CD8-positive, alpha-beta memory T cell (primary cell): ENCODE measurements at regions not wholly inside any gene's neighbourhood (a gene's known extent, or its start where the extent isn't known, plus 50 kb on each side); places are given as distances from the start of the nearest gene placed in this dataset.

Experiments
- CTCF ChIA-PET: fragments of 350-600 bp; sonication (Branson Sonifier 250); formaldehyde crosslinking; loops from one replicate; lab custom pipeline; 2021; ENCODE audit warnings: antibody characterized with exemption; lab: Charles Lee
- POLR2A ChIA-PET: fragments of 350-600 bp; sonication (Branson Sonifier 250); formaldehyde crosslinking; loops from one replicate; lab custom pipeline; 2021; ENCODE audit warnings: antibody characterized with exemption; lab: Charles Lee
- DNase-seq, 5 donors: peaks; one replicate each; pipeline versions ENCODE4 v3.0.0 to v3.0.0-alpha.2; 2020 to 2022; ENCODE audit warnings: mixed read lengths in 1 of 5
- H3K27ac ChIP-seq: one replicate; pipeline ENCODE4 v1.7.0; 2013; ENCODE audit warnings: low read depth, mild to moderate bottlenecking, low read length, moderate library complexity
- H3K27me3 ChIP-seq: 2 replicates; pipeline ENCODE4 v1.7.0; 2013; ENCODE audit warnings: low read length, mild to moderate bottlenecking; ENCODE audit not compliant: insufficient read depth, poor library complexity, severe bottlenecking
- H3K36me3 ChIP-seq: 2 replicates; pipeline ENCODE4 v1.7.0; 2013; ENCODE audit warnings: mild to moderate bottlenecking, low read length, moderate library complexity; ENCODE audit not compliant: insufficient read depth
- H3K4me1 ChIP-seq: 2 replicates; pipeline ENCODE4 v1.7.0; 2013; ENCODE audit warnings: mild to moderate bottlenecking, low read length, moderate library complexity; ENCODE audit not compliant: insufficient read depth
- H3K4me3 ChIP-seq: 2 replicates; pipeline ENCODE4 v1.7.0; 2013; ENCODE audit warnings: mild to moderate bottlenecking, low read length
- H3K9me3 ChIP-seq: 2 replicates; pipeline ENCODE4 v1.7.0; 2013; ENCODE audit warnings: mild to moderate bottlenecking, low read length
- H3K27ac Mint-ChIP-seq, 8 donors: one replicate each; pipeline ENCODE4 v1.8.0; 2020 to 2021; ENCODE audit warnings: mixed read lengths in 8 of 8, mild to moderate bottlenecking in 6 of 8, inconsistent platforms in 3 of 8, moderate library complexity in 3 of 8
- H3K27me3 Mint-ChIP-seq, 2 donors: one replicate each; pipeline ENCODE4 v1.8.0; 2020 to 2021; ENCODE audit warnings: mixed read lengths in 2 of 2, mild to moderate bottlenecking in 1 of 2, moderate library complexity in 1 of 2
- H3K36me3 Mint-ChIP-seq, 3 donors: one replicate each; pipeline ENCODE4 v1.8.0; 2020 to 2021; ENCODE audit warnings: mixed read lengths in 3 of 3, inconsistent platforms in 1 of 3, mild to moderate bottlenecking in 1 of 3
- H3K4me1 Mint-ChIP-seq, 3 donors: one replicate each; pipeline ENCODE4 v1.8.0; 2020 to 2021; ENCODE audit warnings: mixed read lengths in 3 of 3, inconsistent platforms in 1 of 3, mild to moderate bottlenecking in 1 of 3
- H3K4me3 Mint-ChIP-seq, 7 donors: one replicate each; pipeline ENCODE4 v1.8.0; 2020 to 2021; ENCODE audit warnings: mixed read lengths in 7 of 7, mild to moderate bottlenecking in 6 of 7, moderate library complexity in 4 of 7, inconsistent platforms in 2 of 7
- H3K9me3 Mint-ChIP-seq, 5 donors: one replicate each; pipeline ENCODE4 v1.8.0; 2020 to 2022; ENCODE audit warnings: mixed read lengths in 5 of 5, mild to moderate bottlenecking in 3 of 5, moderate library complexity in 2 of 5, inconsistent platforms in 1 of 5

GRCh38 chr2:220419647-220420046 lies 792.2 kb downstream of the SLC4A3 start:
- H3K27me3 Mint-ChIP-seq: no peaks in the 10 kb centered on the region

GRCh38 chr2:220420820-220421219 lies 793.4 kb downstream of the SLC4A3 start:
- CTCF ChIA-PET: no interaction called here
- Histone ChIP-seq H3K4me1 (no peaks in the 10 kb centered on the region), H3K27me3 (no peaks in the 10 kb centered on the region), H3K9me3 (no peaks in the 10 kb centered on the region), H3K36me3 (no peaks in the 10 kb centered on the region), H3K4me3 (no peak overlapping the region), H3K27ac (no peak overlapping the region)
- H3K9me3 Mint-ChIP-seq: peaks cover 0 to 6% (median 0%) of the 10 kb centered on the region in 5 donors
- H3K4me1 Mint-ChIP-seq: no peaks in the 10 kb centered on the region
- H3K27ac Mint-ChIP-seq: no peak overlapping the region
- POLR2A ChIA-PET: no interaction called here
- DNase-seq: no peak
- H3K27me3 Mint-ChIP-seq: no peaks in the 10 kb centered on the region
- no peaks in the 10 kb centered on the region for H3K36me3 Mint-ChIP-seq
- H3K4me3 Mint-ChIP-seq: no peak overlapping the region

More at GRCh38 chr2:220419647-220420046, 792.2 kb downstream of the SLC4A3 start:
- POLR2A ChIA-PET: no interaction called here
- Histone ChIP-seq H3K4me3 (no peak overlapping the region), H3K27me3 (no peaks in the 10 kb centered on the region), H3K36me3 (no peaks in the 10 kb centered on the region), H3K27ac (no peak overlapping the region), H3K4me1 (no peaks in the 10 kb centered on the region), H3K9me3 (no peaks in the 10 kb centered on the region)
- DNase-seq: no peak
- CTCF ChIA-PET: no interaction called here
- Mint-ChIP-seq H3K36me3 (no peaks in the 10 kb centered on the region), H3K4me3 (no peak overlapping the region), H3K9me3 (peaks cover 0 to 6% (median 3%) of the 10 kb centered on the region in 5 donors), H3K27ac (no peak overlapping the region), H3K4me1 (no peaks in the 10 kb centered on the region)

- Mint-ChIP-seq H3K9me3 (peaks cover 0 to 6% (median 0%) of the 10 kb centered on the region in 5 donors), H3K4me3 (no peak overlapping the region), H3K27ac (no peak overlapping the region), H3K27me3 (no peaks in the 10 kb centered on the region), H3K4me1 (no peaks in the 10 kb centered on the region), H3K36me3 (no peaks in the 10 kb centered on the region)
- no peak overlapping the region for H3K27ac ChIP-seq
- ChIA-PET CTCF (no interaction called here), POLR2A (no interaction called here)
- H3K36me3 ChIP-seq: no peaks in the 10 kb centered on the region
- no peak overlapping the region for H3K4me3 ChIP-seq
- no peaks in the 10 kb centered on the region for H3K27me3 ChIP-seq
- no peaks in the 10 kb centered on the region for H3K4me1 ChIP-seq
- no peaks in the 10 kb centered on the region for H3K9me3 ChIP-seq
- no peak for DNase-seq
Observed at GRCh38 chr2:220422676-220423075, 795.2 kb downstream of the SLC4A3 start.

- no peak overlapping the region for H3K27ac Mint-ChIP-seq
Observed at GRCh38 chr2:220424561-220424960, 797.1 kb downstream of the SLC4A3 start.

DNA sequence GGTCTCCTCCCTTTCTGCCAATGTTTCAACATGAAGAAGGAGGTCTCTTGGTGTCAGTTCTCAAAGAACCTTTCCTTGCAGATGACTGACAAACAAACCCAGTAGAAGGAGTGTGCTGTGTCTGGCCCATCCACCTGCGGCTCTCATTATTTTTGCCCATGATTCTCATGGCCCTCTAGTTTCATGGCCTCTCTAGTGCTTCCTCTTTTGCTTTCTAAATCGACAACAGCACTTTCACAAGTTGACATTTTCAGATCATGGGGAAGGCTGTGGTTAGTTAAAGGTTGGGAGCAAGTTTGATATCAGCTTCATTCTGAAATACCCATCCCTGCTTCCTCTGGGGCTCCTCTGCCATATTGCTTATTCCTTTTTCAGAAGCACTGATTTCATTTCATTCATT lies 805.2 kb downstream of the SLC4A3 start:
- no peaks in the 10 kb centered on the region for H3K27me3 ChIP-seq

More at GRCh38 chr2:220424561-220424960, 797.1 kb downstream of the SLC4A3 start:
- Histone ChIP-seq H3K9me3 (no peaks in the 10 kb centered on the region), H3K36me3 (no peaks in the 10 kb centered on the region), H3K27ac (no peak overlapping the region), H3K4me3 (no peak overlapping the region), H3K4me1 (no peaks in the 10 kb centered on the region), H3K27me3 (no peaks in the 10 kb centered on the region)
- Mint-ChIP-seq H3K9me3 (peaks cover 0 to 6% (median 0%) of the 10 kb centered on the region in 5 donors), H3K4me1 (no peaks in the 10 kb centered on the region), H3K27me3 (no peaks in the 10 kb centered on the region), H3K36me3 (no peaks in the 10 kb centered on the region), H3K4me3 (no peak overlapping the region)
- no peak for DNase-seq
- ChIA-PET CTCF (no interaction called here), POLR2A (no interaction called here)

GRCh38 chr2:220433131-220433530 lies 805.7 kb downstream of the SLC4A3 start:
- Histone ChIP-seq H3K4me3 (no peak overlapping the region), H3K4me1 (no peaks in the 10 kb centered on the region), H3K27ac (no peak overlapping the region), H3K9me3 (no peaks in the 10 kb centered on the region), H3K36me3 (no peaks in the 10 kb centered on the region), H3K27me3 (no peaks in the 10 kb centered on the region)
- no peak overlapping the region for H3K27ac Mint-ChIP-seq
- ChIA-PET CTCF (no interaction called here), POLR2A (no interaction called here)
- no peaks in the 10 kb centered on the region for H3K36me3 Mint-ChIP-seq
- no peak overlapping the region for H3K4me3 Mint-ChIP-seq
- no peak for DNase-seq
- peaks cover 0 to 2% (median 0%) of the 10 kb centered on the region in 5 donors for H3K9me3 Mint-ChIP-seq
- H3K4me1 Mint-ChIP-seq: no peaks in the 10 kb centered on the region
- H3K27me3 Mint-ChIP-seq: no peaks in the 10 kb centered on the region

More for the DNA sequence above, 805.2 kb downstream of the SLC4A3 start:
- ChIA-PET POLR2A (no interaction called here), CTCF (no interaction called here)
- H3K4me3 Mint-ChIP-seq: no peak overlapping the region
- H3K27me3 Mint-ChIP-seq: no peaks in the 10 kb centered on the region
- H3K36me3 Mint-ChIP-seq: no peaks in the 10 kb centered on the region
- DNase-seq: no peak
- Histone ChIP-seq H3K4me3 (no peak overlapping the region), H3K4me1 (no peaks in the 10 kb centered on the region), H3K36me3 (no peaks in the 10 kb centered on the region), H3K27ac (no peak overlapping the region), H3K9me3 (no peaks in the 10 kb centered on the region)
- H3K4me1 Mint-ChIP-seq: no peaks in the 10 kb centered on the region
- peaks cover 0 to 2% (median 0%) of the 10 kb centered on the region in 5 donors for H3K9me3 Mint-ChIP-seq
- no peak overlapping the region for H3K27ac Mint-ChIP-seq

- Histone ChIP-seq H3K27me3 (no peaks in the 10 kb centered on the region), H3K4me3 (no peak overlapping the region), H3K4me1 (no peaks in the 10 kb centered on the region), H3K9me3 (no peaks in the 10 kb centered on the region), H3K27ac (no peak overlapping the region), H3K36me3 (no peaks in the 10 kb centered on the region)
- no peaks in the 10 kb centered on the region for H3K4me1 Mint-ChIP-seq
- peaks cover 0 to 6% (median 0%) of the 10 kb centered on the region in 5 donors for H3K9me3 Mint-ChIP-seq
- POLR2A ChIA-PET: no interaction called here
- no peaks in the 10 kb centered on the region for H3K27me3 Mint-ChIP-seq
- DNase-seq: no peak
- CTCF ChIA-PET: no interaction called here
- H3K27ac Mint-ChIP-seq: no peak overlapping the region
- H3K36me3 Mint-ChIP-seq: no peaks in the 10 kb centered on the region
- no peak overlapping the region for H3K4me3 Mint-ChIP-seq
Observed at GRCh38 chr2:220434385-220434784, 807.0 kb downstream of the SLC4A3 start.

DNA sequence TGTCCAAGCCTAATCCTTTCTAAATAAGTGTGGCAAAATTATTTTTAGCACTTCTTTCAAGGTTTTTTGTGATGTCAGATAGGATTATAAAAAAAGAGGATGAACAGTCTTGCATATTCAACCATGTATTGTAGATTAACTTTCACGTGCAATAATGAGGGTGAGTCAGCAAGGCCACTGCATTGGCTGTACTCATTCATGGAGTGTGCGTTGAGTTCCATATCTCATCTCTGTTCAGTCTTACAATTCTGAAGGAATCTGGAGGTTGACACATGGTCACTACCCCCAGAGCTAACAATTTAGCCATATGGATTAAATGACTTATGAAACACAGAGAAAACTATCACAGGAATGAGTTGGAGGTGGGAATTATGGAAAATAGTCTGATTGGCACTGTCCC lies 810.5 kb downstream of the SLC4A3 start:
- H3K27ac Mint-ChIP-seq: no peak overlapping the region
- no peaks in the 10 kb centered on the region for H3K36me3 Mint-ChIP-seq
- H3K27me3 Mint-ChIP-seq: no peaks in the 10 kb centered on the region
- no peak overlapping the region for H3K4me3 Mint-ChIP-seq
- H3K9me3 ChIP-seq: no peaks in the 10 kb centered on the region
- no peaks in the 10 kb centered on the region for H3K4me1 ChIP-seq
- CTCF ChIA-PET: no interaction called here
- H3K27me3 ChIP-seq: no peaks in the 10 kb centered on the region
- no peaks in the 10 kb centered on the region for H3K36me3 ChIP-seq
- no peak overlapping the region for H3K4me3 ChIP-seq
- H3K4me1 Mint-ChIP-seq: no peaks in the 10 kb centered on the region
- POLR2A ChIA-PET: no interaction called here
- H3K9me3 Mint-ChIP-seq: peaks cover 0 to 6% (median 4%) of the 10 kb centered on the region in 5 donors
- no peak overlapping the region for H3K27ac ChIP-seq
- DNase-seq: no peak

DNA sequence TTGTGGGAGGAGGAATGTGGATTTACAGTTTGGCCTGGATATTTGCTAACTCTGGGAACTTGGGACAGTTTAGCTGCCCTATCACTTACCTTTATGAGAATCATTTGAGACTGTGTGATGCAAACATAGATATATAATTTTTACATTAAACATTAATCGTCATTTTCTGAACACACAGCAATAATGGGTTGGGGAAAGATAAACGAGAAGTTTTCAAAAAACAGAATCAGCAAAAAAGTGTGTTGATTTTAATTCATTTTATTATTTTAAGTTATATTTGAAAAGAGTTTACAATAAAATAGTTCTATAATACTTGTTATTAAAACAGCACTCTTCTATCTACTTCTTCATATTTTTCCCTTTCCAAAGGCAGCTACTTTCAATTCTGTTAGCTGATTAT lies 813.3 kb downstream of the SLC4A3 start:
- Histone ChIP-seq H3K27me3 (no peaks in the 10 kb centered on the region), H3K9me3 (no peaks in the 10 kb centered on the region), H3K4me1 (no peaks in the 10 kb centered on the region), H3K4me3 (no peak overlapping the region), H3K36me3 (no peaks in the 10 kb centered on the region), H3K27ac (no peak overlapping the region)
- no peaks in the 10 kb centered on the region for H3K27me3 Mint-ChIP-seq
- no peak for DNase-seq
- POLR2A ChIA-PET: no interaction called here
- H3K27ac Mint-ChIP-seq: no peak overlapping the region
- CTCF ChIA-PET: no interaction called here
- H3K36me3 Mint-ChIP-seq: no peaks in the 10 kb centered on the region
- peaks cover 0 to 6% (median 4%) of the 10 kb centered on the region in 5 donors for H3K9me3 Mint-ChIP-seq
- no peak overlapping the region for H3K4me3 Mint-ChIP-seq
- no peaks in the 10 kb centered on the region for H3K4me1 Mint-ChIP-seq
